ENCODE measurements at regions not wholly inside any gene's neighbourhood (a gene's known extent, or its start where the extent isn't known, plus 50 kb on each side); places are given as distances from the start of the nearest gene placed in this dataset.

DNA sequence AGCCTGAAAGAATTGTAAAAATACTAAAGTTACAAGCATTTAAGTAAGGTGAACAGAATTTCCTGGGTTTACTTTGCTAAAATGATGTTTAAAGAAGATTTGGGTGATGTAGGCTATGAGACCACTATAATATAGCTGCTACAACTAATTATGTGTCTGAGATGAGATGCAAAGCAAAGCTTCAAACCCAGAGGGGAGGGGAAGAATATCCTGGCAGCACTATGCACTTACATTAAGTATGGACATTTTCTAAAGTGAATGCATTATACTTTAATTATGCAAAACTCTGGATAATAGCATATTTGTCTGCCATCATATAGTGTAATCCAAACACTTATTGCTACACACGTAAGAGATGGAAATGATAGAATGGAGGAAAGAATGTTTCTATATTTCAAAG, 1003.7 kb downstream of the GALC start:
- TF ChIP-seq POLR2A (IDR thresholded peaks at IDR 0.05; ENCODE audit: low read depth), result no peak
- no peak for TF ChIP-seq POLR2AphosphoS5 (IDR thresholded peaks at IDR 0.05)
- TF ChIP-seq, protein P1, sequence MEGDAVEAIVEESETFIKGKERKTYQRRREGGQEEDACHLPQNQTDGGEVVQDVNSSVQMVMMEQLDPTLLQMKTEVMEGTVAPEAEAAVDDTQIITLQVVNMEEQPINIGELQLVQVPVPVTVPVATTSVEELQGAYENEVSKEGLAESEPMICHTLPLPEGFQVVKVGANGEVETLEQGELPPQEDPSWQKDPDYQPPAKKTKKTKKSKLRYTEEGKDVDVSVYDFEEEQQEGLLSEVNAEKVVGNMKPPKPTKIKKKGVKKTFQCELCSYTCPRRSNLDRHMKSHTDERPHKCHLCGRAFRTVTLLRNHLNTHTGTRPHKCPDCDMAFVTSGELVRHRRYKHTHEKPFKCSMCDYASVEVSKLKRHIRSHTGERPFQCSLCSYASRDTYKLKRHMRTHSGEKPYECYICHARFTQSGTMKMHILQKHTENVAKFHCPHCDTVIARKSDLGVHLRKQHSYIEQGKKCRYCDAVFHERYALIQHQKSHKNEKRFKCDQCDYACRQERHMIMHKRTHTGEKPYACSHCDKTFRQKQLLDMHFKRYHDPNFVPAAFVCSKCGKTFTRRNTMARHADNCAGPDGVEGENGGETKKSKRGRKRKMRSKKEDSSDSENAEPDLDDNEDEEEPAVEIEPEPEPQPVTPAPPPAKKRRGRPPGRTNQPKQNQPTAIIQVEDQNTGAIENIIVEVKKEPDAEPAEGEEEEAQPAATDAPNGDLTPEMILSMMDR (IDR thresholded peaks at IDR 0.05), result no peak
